ENCODE measurements at regions not wholly inside any gene's neighbourhood (a gene's known extent, or its start where the extent isn't known, plus 50 kb on each side); places are given as distances from the start of the nearest gene placed in this dataset.

DNA sequence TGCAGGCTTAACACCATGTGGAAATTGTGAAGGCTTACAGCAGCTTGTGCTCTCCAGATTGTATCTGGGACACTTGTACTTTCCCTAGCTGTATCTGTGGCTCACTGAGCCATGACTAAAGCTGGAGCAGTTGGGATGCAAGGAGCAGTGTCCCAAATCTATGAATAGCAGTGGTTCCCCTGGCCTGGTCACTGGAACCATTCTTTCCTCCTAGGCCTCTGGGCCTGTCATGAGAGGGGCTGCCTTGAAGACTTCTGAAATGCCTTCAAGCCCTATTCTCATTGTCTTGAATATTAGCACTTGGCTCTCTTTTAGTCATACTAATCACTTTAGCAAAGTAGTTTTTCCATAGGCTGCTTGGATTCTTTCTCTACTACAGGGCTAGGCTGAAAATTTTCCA lies 186.8 kb upstream of the LRATD1 start (continued):
- no peak for TF ChIP-seq ZSCAN18 (CRISPR knock-in tag; IDR thresholded peaks at IDR 0.05)
- TF ChIP-seq, protein P1, sequence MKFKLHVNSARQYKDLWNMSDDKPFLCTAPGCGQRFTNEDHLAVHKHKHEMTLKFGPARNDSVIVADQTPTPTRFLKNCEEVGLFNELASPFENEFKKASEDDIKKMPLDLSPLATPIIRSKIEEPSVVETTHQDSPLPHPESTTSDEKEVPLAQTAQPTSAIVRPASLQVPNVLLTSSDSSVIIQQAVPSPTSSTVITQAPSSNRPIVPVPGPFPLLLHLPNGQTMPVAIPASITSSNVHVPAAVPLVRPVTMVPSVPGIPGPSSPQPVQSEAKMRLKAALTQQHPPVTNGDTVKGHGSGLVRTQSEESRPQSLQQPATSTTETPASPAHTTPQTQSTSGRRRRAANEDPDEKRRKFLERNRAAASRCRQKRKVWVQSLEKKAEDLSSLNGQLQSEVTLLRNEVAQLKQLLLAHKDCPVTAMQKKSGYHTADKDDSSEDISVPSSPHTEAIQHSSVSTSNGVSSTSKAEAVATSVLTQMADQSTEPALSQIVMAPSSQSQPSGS (CRISPR knock-in tag; IDR thresholded peaks at IDR 0.05; ENCODE audit: borderline replicate concordance, low read depth): no peak
- TF ChIP-seq ZNF219 (CRISPR knock-in tag; IDR thresholded peaks at IDR 0.05; ENCODE audit: borderline replicate concordance): no peak
- TF ChIP-seq USF1 (CRISPR knock-in tag; IDR thresholded peaks at IDR 0.05): no peak
- no peak for TF ChIP-seq ELF4 (CRISPR knock-in tag; IDR thresholded peaks at IDR 0.05; ENCODE audit: low read depth)
- no peak for TF ChIP-seq FOXJ3 (CRISPR knock-in tag; IDR thresholded peaks at IDR 0.05; ENCODE audit: borderline replicate concordance)

- peaks cover 32% of the 10 kb centered on the region for H3K36me3 Mint-ChIP-seq
- no peak overlapping the region for H3K4me3 Mint-ChIP-seq
- DNase-seq (ENCODE audit: low spot score) (no peak), ATAC-seq (no peak)
- H3K27me3 Mint-ChIP-seq (ENCODE audit: low read depth): no peaks in the 10 kb centered on the region
- CTCF ChIA-PET: no interaction called here
- H3K9me3 Mint-ChIP-seq: peaks cover 48% of the 10 kb centered on the region
- POLR2A ChIA-PET: no interaction called here
- H3K27ac Mint-ChIP-seq: no peak overlapping the region
- no peaks in the 10 kb centered on the region for H3K4me1 Mint-ChIP-seq
- TF ChIP-seq TEAD4 (CRISPR knock-in tag; IDR thresholded peaks at IDR 0.05) (no peak), ZNF317 (CRISPR knock-in tag; IDR thresholded peaks at IDR 0.05; ENCODE audit: borderline replicate concordance, low read depth) (no peak), NR1H2 (CRISPR knock-in tag; IDR thresholded peaks at IDR 0.05) (no peak), ZNF396 (CRISPR knock-in tag; IDR thresholded peaks at IDR 0.05; ENCODE audit: borderline replicate concordance) (no peak), TCF7 (CRISPR knock-in tag; IDR thresholded peaks at IDR 0.05; ENCODE audit: low read depth) (no peak), MXD4 (CRISPR knock-in tag; IDR thresholded peaks at IDR 0.05; ENCODE audit: borderline replicate concordance) (no peak), TP53 (CRISPR knock-in tag; IDR thresholded peaks at IDR 0.05) (no peak), ZNF512 (CRISPR knock-in tag; IDR thresholded peaks at IDR 0.05; ENCODE audit: borderline replicate concordance) (no peak), ZNF416 (CRISPR knock-in tag; IDR thresholded peaks at IDR 0.05) (no peak), EMX1 (CRISPR knock-in tag; IDR thresholded peaks at IDR 0.05) (no peak), JAZF1 (CRISPR knock-in tag; IDR thresholded peaks at IDR 0.05) (no peak)
- TF ChIP-seq, protein P2, sequence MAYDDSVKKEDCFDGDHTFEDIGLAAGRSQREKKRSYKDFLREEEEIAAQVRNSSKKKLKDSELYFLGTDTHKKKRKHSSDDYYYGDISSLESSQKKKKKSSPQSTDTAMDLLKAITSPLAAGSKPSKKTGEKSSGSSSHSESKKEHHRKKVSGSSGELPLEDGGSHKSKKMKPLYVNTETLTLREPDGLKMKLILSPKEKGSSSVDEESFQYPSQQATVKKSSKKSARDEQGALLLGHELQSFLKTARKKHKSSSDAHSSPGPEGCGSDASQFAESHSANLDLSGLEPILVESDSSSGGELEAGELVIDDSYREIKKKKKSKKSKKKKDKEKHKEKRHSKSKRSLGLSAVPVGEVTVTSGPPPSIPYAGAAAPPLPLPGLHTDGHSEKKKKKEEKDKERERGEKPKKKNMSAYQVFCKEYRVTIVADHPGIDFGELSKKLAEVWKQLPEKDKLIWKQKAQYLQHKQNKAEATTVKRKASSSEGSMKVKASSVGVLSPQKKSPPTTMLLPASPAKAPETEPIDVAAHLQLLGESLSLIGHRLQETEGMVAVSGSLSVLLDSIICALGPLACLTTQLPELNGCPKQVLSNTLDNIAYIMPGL (CRISPR knock-in tag; IDR thresholded peaks at IDR 0.05): no peak
- TF ChIP-seq, protein P3, sequence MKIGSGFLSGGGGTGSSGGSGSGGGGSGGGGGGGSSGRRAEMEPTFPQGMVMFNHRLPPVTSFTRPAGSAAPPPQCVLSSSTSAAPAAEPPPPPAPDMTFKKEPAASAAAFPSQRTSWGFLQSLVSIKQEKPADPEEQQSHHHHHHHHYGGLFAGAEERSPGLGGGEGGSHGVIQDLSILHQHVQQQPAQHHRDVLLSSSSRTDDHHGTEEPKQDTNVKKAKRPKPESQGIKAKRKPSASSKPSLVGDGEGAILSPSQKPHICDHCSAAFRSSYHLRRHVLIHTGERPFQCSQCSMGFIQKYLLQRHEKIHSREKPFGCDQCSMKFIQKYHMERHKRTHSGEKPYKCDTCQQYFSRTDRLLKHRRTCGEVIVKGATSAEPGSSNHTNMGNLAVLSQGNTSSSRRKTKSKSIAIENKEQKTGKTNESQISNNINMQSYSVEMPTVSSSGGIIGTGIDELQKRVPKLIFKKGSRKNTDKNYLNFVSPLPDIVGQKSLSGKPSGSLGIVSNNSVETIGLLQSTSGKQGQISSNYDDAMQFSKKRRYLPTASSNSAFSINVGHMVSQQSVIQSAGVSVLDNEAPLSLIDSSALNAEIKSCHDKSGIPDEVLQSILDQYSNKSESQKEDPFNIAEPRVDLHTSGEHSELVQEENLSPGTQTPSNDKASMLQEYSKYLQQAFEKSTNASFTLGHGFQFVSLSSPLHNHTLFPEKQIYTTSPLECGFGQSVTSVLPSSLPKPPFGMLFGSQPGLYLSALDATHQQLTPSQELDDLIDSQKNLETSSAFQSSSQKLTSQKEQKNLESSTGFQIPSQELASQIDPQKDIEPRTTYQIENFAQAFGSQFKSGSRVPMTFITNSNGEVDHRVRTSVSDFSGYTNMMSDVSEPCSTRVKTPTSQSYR (CRISPR knock-in tag; IDR thresholded peaks at IDR 0.05): no peak
- TF ChIP-seq, protein P4, sequence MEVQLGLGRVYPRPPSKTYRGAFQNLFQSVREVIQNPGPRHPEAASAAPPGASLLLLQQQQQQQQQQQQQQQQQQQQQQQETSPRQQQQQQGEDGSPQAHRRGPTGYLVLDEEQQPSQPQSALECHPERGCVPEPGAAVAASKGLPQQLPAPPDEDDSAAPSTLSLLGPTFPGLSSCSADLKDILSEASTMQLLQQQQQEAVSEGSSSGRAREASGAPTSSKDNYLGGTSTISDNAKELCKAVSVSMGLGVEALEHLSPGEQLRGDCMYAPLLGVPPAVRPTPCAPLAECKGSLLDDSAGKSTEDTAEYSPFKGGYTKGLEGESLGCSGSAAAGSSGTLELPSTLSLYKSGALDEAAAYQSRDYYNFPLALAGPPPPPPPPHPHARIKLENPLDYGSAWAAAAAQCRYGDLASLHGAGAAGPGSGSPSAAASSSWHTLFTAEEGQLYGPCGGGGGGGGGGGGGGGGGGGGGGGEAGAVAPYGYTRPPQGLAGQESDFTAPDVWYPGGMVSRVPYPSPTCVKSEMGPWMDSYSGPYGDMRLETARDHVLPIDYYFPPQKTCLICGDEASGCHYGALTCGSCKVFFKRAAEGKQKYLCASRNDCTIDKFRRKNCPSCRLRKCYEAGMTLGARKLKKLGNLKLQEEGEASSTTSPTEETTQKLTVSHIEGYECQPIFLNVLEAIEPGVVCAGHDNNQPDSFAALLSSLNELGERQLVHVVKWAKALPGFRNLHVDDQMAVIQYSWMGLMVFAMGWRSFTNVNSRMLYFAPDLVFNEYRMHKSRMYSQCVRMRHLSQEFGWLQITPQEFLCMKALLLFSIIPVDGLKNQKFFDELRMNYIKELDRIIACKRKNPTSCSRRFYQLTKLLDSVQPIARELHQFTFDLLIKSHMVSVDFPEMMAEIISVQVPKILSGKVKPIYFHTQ (CRISPR knock-in tag; IDR thresholded peaks at IDR 0.05): no peak
- TF ChIP-seq, protein P5, sequence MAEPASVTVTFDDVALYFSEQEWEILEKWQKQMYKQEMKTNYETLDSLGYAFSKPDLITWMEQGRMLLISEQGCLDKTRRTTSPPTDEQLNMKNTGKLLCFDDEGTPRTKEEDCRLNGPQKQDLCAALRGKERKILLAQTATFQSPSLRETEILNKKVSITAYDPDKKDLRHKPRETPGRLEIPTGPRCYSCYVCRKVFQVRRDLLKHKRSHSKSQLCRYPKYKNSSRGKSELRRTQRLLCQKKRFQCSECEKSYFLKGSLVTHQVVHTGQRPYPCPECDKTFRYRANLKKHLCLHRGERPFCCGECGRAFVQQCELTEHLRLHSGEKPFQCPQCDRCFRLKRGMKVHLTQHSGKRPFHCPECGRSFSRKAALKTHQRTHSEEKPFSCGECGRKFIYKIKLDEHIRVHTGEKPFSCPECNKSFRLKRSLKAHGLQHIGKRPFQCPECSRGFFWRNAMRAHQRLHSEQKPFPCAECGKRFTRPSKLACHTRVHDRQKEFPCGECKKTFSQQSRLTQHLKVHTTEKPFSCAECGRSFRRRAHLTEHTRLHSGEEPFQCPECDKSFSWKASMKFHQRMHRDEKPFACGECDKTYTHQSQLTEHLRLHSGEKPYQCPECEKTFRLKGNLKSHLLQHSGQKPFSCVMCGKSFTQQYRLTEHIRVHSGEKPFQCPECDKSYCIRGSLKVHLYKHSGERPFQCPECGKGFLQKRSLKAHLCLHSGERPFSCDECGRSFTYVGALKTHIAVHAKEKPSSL (CRISPR knock-in tag; conservative IDR thresholded peaks at IDR 0.05): no peak
Measured at GRCh38 chr2:14448340-14448739, 184.2 kb upstream of the LRATD1 start.

Measured in WTC11 (cell line).